ENCODE measurements at regions not wholly inside any gene's neighbourhood (a gene's known extent, or its start where the extent isn't known, plus 50 kb on each side); places are given as distances from the start of the nearest gene placed in this dataset.

GRCh38 chr5:159566832-159567231, 236.5 kb upstream of the IL12B start:
- TF ChIP-seq CTCF (IDR thresholded peaks at IDR 0.05; ENCODE audit: unreplicated experiment) = no peak
- Mint-ChIP-seq H3K4me3 (ENCODE audit: low read depth) (no peak overlapping the region), H3K36me3 (ENCODE audit: insufficient read depth) (no peaks in the 10 kb centered on the region), H3K4me1 (ENCODE audit: low read depth) (peaks cover 9% of the 10 kb centered on the region), H3K27ac (no peak overlapping the region), H3K9me3 (ENCODE audit: low read depth) (no peaks in the 10 kb centered on the region), H3K27me3 (peaks cover 17% of the 10 kb centered on the region)
- DNase-seq (ENCODE audit: low spot score, unreplicated experiment) = no peak

- Mint-ChIP-seq H3K4me3 (ENCODE audit: low read depth) (no peak overlapping the region), H3K9me3 (ENCODE audit: low read depth) (no peaks in the 10 kb centered on the region), H3K4me1 (ENCODE audit: low read depth) (peaks cover 15% of the 10 kb centered on the region), H3K27me3 (peaks cover 16% of the 10 kb centered on the region), H3K36me3 (ENCODE audit: insufficient read depth) (no peaks in the 10 kb centered on the region), H3K27ac (no peak overlapping the region)
- no peak for DNase-seq (ENCODE audit: low spot score, unreplicated experiment)
- no peak for TF ChIP-seq CTCF (IDR thresholded peaks at IDR 0.05; ENCODE audit: unreplicated experiment)
These were observed 237.2 kb upstream of the IL12B start for GRCh38 chr5:159567461-159567860.

- Mint-ChIP-seq H3K36me3 (ENCODE audit: insufficient read depth) (no peaks in the 10 kb centered on the region), H3K4me3 (ENCODE audit: low read depth) (peak overlapping the region; percentile 39), H3K9me3 (ENCODE audit: low read depth) (no peaks in the 10 kb centered on the region), H3K4me1 (ENCODE audit: low read depth) (peaks cover 21% of the 10 kb centered on the region), H3K27ac (peak overlapping the region; percentile 86), H3K27me3 (peaks cover 10% of the 10 kb centered on the region)
- DNase-seq (ENCODE audit: low spot score, unreplicated experiment) = no peak
- TF ChIP-seq CTCF (IDR thresholded peaks at IDR 0.05; ENCODE audit: unreplicated experiment) = no peak
These were observed 241.4 kb upstream of the IL12B start for GRCh38 chr5:159571501-159572244.

DNA sequence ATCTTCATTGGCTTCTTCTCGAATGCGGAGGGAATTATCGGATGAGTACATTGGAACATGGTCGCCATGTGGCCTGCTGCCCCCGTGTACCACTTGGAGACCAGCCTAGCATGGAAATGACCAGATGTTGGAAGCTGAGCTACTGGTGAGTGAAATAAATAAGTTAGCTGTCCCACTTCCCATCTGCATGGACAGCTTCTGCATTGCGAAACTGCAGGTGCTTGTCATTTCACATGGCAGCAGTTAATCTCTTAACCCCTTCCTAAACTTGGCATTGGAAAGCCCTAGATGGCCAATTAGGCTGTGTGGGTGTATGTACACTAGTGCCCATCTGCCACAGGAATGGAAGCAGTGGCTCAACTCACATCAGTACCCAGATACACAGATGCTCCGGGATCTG, 246.6 kb upstream of the IL12B start:
- H3K27me3 Mint-ChIP-seq = peaks cover 3% of the 10 kb centered on the region

More for the DNA sequence above, 246.6 kb upstream of the IL12B start:
- H3K9me3 Mint-ChIP-seq (ENCODE audit: low read depth) = no peaks in the 10 kb centered on the region
- no peak overlapping the region for H3K27ac Mint-ChIP-seq
- no peak for DNase-seq (ENCODE audit: low spot score, unreplicated experiment)
- no peak for TF ChIP-seq CTCF (IDR thresholded peaks at IDR 0.05; ENCODE audit: unreplicated experiment)
- H3K4me3 Mint-ChIP-seq (ENCODE audit: low read depth) = no peak overlapping the region
- H3K4me1 Mint-ChIP-seq (ENCODE audit: low read depth) = peaks cover 12% of the 10 kb centered on the region
- H3K36me3 Mint-ChIP-seq (ENCODE audit: insufficient read depth) = no peaks in the 10 kb centered on the region
